HG02943 (cell line): ENCODE measurements at regions not wholly inside any gene's neighbourhood (a gene's known extent, or its start where the extent isn't known, plus 50 kb on each side); places are given as distances from the start of the nearest gene placed in this dataset.
"Not testable (repeated sequence)": the region's sequence is repeated elsewhere in the genome, so short reads cannot be mapped to it uniquely, and the experiment has no call there.

Source experiments
- ATAC-seq: cut with Tn5 transposase; IDR thresholded peaks from one replicate; pipeline ENCODE4 v1.9.1; 2021; ENCODE audit warnings: mild to moderate bottlenecking, low read depth, moderate library complexity; ENCODE audit not compliant: unreplicated experiment

DNA sequence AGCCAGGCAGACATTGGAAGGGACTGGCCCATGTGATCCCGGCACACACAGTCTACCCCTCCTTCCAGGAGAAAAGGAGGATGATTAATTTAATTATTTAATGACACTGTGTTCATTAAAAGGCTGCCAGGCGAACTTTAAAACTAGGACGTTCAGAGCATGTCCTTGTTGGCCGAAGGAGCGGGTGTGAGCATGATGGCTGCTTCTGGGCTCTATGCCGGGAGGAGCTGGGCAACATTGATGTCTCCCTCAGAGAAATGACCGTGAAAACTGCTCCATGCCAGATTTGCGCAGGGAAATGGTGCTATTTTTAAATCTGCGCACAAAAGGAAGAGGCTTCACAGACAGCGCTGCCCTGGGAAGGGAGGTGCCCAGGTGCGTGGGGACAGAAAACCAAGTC is 284.9 kb upstream of the IRX4 start:
- no peak for ATAC-seq

DNA sequence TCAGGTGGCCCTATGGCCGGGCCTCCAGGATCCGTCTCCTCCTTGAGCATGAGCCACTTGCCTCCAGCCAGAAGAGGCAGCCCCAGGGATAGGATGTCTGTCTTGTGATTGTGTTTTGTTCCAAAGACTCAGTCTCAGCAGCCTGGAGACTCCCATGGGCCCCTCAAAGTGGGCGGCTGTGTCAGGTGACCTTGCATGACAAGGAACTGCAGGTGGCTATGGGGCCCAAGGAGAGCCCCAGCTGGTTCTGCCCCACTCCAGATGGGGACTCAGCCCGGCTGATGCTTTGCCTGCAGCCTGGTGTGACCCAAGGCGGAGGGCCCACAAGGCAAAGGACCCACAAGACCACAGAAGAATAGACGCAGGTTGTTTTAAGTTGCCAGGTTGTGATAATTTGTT is 284.3 kb upstream of the IRX4 start:
- no peak for ATAC-seq

DNA sequence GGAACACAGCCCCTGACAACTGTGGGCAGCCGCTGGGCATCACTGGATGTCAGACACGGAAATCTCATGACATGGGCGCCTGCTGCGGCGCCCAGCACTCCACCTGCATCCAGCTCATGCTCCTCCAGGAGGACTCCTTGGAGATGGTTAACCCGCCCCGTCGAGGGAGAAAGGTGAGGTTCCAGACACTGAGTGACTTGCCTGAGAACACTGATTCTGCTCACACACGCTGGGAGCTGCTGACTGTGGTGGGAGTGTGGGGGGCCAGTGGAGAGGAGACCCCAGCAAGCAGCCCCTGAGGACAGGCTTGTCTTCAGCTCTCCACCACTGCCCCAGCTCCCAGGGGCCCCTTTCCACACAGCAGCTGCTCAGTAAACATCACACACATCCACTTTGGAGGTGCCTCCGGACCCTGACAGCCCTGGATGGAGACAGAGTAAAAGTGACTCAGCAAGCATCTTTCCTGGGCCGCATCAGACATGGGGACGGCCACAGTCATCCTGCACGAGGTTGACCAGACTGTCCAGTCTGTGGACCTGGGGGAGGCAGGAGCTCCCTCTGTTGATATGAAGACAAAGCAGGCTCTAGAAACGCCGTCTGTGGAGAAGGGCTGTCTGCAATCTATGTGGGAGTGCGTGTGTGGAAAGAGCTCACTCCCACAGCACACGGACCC is 283.7 kb upstream of the IRX4 start:
- no peak for ATAC-seq

DNA sequence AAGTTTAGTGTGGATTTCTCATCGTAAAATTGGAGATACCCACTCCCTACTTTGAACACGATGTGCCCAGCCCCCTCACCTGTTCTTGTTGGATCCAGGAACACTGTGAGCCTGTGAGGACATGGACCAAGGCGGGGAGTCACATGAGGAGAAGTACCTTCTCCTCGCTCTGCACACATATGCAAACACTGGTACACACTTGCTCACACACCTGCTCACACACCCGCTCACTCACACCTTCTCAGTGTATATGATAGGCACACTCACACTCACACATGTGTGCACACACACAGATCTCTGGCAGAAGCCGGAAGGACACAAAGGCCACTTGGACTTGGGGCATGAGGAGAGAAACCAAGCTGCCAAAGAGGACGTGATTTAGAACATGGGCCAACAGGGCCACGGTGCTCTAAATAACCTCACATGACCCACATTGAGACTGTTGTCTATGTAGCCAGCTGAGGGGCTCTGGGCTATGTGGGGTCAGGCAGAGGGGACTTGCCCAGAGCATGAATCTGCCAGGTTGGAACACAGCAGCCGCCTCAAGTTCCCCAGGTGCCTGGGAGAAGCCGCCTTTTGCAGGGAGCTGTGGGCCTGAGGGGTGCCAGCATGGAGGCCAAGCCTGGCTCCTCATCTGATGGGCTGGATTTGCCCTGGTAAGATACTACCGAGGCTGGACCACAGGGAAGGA is 283.0 kb upstream of the IRX4 start:
- ATAC-seq = no peak

DNA sequence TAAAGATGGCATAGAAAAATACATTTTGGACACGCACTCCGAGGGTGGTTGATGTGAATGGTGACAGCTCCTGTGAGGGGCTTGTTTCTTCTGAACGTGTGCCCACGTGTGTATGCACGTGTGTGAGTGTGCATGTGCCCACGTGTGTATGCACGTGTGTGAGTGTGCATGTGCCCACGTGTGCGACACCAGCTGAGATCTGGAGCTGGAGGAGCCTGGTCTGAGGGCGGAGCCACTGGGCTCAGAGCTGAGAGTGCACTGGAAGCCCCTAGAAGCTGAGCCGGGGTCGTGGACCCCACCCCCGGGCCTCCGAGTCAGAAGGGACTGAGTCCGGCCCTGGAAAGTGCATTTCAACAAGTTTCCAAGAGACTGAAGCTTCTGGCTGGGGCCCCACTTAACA is 282.5 kb upstream of the IRX4 start:
- ATAC-seq = no peak

DNA sequence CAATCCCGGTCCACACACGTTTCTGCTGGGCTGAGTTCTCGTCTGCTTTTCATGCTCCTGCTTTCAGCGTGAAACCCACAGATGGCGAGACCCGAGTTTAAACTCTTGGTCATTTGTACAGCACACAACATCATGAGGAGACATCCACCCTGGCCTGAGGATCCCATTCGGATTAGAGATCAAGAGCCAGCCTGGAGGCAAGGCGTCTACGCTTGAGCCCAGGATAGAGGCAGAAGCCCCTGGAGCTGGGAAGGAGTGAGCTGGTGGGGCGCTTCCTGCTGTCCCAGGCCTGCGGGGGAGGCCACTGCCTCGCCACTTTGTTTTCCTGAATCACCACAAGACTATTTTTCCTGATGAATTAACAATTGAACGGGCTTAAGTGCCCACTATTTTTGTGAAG is 281.9 kb upstream of the IRX4 start:
- ATAC-seq = no peak

DNA sequence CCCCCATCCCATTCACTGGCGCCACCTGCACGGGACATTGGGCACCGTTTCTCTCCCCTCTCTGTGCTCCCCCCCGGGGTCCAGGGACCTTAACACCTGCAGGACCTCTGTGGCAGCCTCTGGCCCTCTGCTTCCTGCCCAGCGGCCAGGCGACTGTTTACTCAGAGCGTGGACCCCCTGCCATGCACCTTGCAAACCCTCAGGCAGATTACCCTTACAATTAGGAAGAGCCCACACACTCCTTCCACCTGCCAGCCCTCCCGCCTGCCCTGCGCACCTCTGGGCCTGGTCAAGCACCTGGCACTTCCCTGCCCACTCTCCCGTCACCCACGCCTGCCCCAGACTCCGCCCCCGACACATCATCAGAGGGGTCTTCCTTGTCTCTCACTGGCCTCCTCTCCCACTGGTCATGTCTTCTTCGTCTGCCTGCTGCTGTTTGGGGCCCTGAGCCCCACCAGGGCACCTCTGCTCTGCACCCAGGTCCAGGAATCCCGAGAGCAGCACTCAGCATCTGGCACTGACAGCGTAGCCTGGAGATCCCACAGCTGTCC is 281.3 kb upstream of the IRX4 start:
- no peak for ATAC-seq

DNA sequence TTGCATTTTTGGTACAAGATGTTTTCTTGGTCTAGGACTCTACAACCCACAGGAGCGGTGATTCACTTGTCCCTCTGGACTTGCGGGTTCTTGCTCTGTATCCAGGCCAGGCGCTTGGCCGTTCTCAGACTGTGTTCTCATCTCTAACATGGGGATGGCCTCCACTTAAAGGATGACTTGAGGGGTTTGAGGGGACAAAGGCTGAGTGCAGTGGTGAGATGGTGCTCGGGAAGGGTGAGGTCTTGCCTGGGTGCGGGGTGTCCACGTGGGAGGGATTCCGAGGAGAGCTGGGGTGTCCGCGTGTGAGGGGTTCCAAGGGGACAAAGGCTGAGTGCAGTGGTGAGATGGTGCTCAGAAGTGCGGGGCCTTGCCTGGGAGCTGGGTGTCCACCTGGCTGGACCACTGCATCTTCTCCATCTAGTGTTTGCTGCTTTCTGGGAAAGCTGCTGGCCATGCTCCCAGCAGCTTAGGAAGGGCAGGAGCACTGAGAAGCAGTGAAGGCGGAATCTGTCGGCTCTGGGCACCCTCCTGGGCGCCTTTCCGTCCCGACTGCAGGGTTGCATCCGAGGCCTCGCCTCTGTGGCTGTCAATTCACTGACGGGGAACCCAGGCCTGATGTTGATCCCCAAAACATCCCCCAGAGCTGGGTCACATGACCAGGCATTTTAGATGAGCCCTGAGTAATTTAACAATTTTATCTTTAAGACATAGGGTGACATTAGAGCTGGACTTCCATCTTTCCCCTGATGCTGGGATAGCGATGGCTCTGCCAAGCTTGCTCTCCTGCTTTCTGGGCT is 280.5 kb upstream of the IRX4 start:
- ATAC-seq = no peak

DNA sequence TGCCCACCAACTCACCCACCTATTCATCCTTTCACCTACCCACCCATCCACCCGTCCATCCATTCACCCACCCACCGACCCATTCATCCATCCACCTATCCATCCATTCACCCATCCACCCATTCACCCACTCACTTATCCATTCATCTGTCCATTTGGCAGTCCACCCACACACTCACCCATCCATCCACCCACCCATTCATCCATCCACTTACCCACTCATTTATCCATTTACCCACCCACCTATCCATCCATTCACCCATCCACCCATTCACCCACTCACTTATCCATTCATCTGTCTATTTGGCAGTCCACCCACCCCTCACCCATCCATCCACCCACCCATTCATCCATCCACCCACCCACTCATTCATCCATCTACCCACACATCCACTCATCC is 278.1 kb upstream of the IRX4 start:
- ATAC-seq = no peak

DNA sequence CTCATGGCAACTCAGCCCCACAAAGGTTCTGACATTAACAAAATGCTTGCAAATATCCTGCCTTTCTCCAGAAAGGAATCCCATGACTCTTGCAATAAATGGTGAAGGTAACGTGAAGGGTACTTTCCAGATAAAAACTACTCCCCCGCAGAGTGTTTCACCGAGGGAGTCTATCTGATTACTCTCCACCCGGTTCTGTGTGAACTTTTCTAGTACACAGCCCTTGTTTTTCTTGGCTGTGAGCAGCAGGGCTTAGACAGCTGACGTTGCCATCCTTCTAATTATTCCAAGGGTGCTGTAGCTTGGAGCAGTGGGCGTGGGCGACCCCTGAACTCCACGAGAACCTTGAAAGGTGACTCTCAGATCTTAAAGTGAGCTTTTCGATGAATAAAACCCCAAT is 276.0 kb upstream of the IRX4 start:
- ATAC-seq = no peak

DNA sequence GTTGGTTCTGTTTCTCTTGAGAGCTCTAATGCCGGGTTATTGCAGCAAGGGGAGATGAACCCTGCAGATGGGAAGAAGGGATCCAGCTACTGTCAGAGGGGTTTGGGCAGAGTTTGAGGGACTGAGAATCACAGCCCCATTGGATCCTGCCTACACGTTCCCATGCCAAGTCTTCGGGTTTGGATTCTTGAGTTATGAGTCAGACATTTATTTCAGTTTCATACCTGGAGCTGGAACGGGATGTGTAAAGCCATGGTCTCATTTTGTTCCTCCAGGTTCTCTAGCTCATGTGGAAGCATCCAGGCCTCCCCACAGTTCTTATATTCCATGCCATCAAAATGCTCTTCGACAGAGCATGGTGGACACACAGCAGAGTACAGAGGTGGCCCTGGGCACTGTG is 275.4 kb upstream of the IRX4 start:
- ATAC-seq = no peak

DNA sequence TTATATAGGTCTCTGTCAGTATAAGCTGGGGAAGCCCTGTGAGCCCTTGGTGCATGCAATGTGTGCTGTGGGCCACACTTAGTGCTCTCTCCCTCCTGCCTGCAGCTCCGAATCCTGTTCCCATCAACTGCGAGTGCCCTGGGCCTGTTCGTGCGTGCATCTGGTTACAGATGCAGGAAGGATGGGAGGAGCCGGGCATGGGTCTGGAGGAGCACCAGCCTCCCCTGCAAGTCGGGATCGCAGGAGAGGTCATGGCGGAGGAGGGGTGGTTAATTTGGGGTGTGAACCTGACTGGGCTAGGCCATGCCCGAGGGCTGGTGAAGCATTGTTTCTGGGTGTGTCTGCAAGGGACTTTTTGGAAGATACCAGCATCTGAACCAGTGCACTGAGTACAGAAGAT is 274.6 kb upstream of the IRX4 start:
- ATAC-seq = no peak

DNA sequence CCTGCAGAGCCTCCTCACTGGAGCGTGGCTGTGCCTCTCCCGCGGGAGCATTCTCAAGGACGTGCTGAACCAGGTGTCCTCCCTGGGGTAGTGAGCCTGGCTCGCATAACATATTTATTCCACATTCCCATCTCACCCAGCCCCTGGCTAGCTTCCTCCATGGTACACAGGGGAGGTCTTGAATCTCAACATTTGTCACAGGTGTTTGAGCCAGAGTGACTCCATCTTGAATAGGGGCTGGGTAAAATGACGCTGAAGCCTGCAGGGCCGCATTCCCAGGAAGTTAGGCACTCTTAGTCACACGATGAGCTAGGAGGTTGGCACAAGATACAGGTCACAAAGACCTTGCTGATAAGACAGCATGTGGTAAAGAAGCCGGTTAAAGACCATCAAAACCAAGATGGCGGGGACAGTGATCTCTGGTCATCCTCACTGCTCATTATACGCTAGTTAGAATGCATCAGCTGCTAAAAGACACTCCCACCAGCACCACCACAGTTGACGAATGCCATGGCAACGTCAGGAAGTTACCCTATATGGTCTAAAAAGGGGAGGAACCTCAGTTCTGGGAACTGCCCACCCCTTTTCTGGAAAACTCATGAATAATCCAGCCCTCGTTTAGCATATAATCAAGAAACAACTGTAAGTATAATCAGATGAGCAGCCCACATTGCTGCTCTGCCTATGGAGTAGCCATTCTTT is 273.8 kb upstream of the IRX4 start:
- no peak for ATAC-seq

DNA sequence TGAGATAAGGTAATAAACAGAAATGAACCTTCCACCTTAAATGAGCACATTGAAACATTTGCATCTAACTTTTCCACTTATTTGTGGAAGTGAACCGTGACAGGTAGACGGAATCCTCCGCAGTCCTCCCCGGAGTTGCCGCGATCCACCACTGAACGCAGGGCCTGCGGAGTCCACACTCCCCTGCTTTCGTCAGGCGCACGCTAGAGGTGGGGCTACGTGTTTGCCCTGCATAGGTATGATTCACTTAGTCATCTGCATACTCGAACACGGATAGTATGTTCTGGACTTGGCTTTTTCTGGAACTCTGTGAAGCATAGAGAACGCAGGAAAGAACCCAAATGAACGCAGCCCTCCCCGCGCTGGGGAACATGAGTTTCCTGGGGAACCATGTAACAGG is 272.8 kb upstream of the IRX4 start:
- ATAC-seq = no peak

DNA sequence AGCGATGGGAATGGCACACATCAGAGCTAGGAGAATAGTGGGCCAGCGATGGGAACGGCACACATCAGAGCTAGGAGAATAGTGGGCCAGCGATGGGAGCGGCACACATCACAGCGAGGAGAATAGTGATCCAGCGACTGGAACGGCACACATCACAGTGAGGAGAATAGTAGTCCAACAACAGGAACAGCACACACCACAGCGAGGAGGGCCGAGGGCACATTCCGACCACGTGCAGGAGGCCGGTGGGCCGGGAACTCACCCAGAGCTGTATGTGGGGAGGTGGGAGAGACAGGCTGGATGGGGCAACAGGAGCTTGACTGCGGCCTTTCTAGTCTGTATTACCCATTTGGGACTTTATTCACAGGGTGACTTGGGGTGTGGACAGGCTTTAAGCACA is 271.1 kb upstream of the IRX4 start:
- no peak for ATAC-seq

DNA sequence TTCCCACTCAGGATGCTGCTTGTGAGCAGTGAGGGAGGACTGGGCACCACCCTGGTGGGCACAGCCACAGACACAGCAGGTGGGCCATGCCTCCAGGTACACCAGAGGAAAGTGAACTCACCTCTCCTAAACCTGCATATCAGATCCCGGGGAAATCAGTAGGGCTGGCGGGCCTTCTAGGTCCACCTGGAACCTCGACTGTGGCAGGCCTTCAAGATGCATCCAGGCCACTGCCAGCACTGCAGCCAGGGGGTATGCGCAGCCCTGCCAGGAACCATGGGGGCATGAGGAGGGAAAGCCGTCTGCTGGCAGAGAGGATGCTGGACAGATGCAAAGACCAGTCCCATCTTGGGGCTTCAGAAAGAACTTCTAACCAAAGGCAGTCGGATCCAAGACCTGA is 270.6 kb upstream of the IRX4 start:
- no peak for ATAC-seq

DNA sequence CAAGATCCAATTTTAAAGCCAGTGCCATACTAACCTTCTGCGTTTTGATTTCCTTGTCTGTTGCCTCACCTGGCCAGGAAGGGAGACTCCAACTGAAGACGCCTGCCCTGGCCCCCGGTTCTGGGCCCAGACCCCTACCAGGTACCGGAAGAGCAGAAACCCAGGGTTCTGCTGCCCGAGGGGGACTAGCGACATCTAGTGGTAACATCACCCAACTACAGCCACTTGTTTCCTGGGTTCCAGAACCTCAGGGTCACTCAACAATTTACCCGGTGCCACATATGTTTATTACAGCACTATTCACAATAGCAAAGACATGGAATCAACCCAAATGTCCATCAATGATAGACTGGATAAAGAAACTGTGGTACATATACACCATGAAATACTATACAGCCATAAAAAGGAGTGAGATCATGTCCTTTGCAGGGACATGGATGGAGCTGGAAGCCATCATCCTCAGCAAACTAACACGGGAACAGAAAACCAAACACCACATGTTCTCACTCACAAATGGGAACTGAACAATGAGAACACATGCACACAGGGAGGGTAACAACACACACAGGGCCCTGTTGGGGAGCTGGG is 268.7 kb upstream of the IRX4 start:
- ATAC-seq = not testable (repeated sequence)

DNA sequence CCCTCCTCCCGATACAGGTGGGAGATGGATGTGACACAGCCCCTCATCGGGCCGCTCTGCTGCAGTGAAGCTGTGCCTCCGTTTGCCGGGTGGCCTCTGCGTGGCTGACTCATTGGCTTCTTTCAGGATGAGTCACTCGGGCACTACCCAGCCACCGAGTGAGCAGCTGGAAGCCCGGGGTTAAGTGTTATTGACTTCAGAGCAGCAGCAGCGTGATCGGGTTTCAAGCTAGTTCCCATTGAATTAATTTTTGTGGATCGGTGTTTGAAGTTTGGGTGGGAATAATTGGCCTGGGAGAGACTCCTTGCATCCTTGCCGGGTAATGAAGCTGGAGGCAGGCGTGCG is 266.4 kb upstream of the IRX4 start:
- ATAC-seq = no peak

DNA sequence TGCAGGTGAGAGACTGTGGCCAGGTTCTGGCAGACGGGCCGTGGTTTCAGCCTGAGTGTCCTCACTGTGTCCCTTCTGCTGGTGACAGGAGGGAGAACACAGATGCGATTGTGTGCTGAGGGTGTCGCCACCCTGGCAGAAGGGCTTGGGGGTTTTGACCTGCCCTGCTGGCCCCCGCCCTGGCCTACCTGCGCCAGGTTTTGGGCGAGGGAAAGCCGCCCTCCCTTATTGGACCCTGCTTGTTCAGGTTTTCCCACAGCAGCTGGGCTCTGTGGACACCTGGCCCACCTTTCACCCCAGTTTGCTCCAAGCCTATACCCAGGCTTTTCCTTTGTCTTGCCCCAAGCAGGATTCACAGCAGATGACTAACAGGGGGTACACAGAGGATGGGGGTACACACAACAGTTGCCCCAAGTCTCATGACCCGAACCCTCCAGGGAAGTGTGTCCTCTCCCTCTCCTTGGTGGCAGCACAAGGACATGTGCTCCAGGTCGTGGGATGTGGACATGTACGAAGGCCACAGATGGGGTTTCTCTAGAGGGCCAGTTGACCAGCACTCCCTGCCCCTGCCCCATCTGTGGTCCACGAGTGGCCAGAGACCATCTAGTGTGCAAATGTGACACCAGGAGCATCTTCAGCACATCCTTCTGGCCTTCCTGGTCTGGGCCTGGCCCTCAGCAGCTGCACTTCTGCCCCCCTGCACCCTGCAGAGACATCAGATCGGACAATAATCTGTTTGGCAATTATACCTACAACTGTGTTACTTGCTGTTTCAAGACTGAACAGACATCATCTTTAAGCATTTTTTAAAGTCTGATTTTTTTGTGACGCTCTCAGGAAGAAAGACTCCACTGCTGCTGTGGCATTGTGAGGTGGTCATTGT is 265.8 kb upstream of the IRX4 start:
- ATAC-seq = no peak
